A673 (cell line): ENCODE measurements at regions not wholly inside any gene's neighbourhood (a gene's known extent, or its start where the extent isn't known, plus 50 kb on each side); places are given as distances from the start of the nearest gene placed in this dataset.

Experiments
- BruUV-seq: library from RNA; stranded (reverse); fragments of 400-500 nt; replicated peaks from 2 replicates; lab custom pipeline; 2021; lab: Mats Ljungman, UMichigan
- CTCF ChIA-PET: fragments of 300-600 bp; sonication (Branson Sonifier 250); formaldehyde crosslinking; loops from one replicate; lab custom pipeline; 2022; ENCODE audit warnings: antibody characterized with exemption; lab: Charles Lee
- POLR2A ChIA-PET: fragments of 300-600 bp; sonication (Branson Sonifier 250); formaldehyde crosslinking; loops from one replicate; lab custom pipeline; 2022; ENCODE audit warnings: antibody characterized with exemption; ENCODE audit not compliant: low non-redundant PET; lab: Charles Lee
- DNase-seq: peaks from one replicate; pipeline ENCODE4 v3.0.0-alpha.2; 2015; ENCODE audit warnings: low spot score
- H3K27ac ChIP-seq: fragments of 200-600 bp; sonication (generic); 2 replicates; pipeline ENCODE4 v1.5.1; 2016; ENCODE audit warnings: mixed run types, low read depth, mild to moderate bottlenecking, mixed read lengths, antibody characterized with exemption, low read length; ENCODE audit not compliant: poor library complexity, severe bottlenecking
- H3K27me3 ChIP-seq: fragments of 200-600 bp; sonication (generic); replicated peaks from 2 replicates; pipeline ENCODE4 v1.6.1; 2017; ENCODE audit warnings: mixed run types, low read depth, mild to moderate bottlenecking, mixed read lengths, antibody characterized with exemption, low read length; ENCODE audit not compliant: insufficient read depth, poor library complexity
- H3K36me3 ChIP-seq: fragments of 200-600 bp; sonication (generic); 2 replicates; pipeline ENCODE4 v1.6.1; 2016; ENCODE audit warnings: mixed run types, mild to moderate bottlenecking, mixed read lengths, antibody characterized with exemption, low read length; ENCODE audit not compliant: insufficient read depth, poor library complexity, severe bottlenecking
- H3K4me1 ChIP-seq: fragments of 200-600 bp; sonication (generic); 2 replicates; pipeline ENCODE4 v1.6.1; 2017; ENCODE audit warnings: mixed run types, mild to moderate bottlenecking, mixed read lengths, antibody characterized with exemption, low read length; ENCODE audit not compliant: insufficient read depth, poor library complexity, severe bottlenecking
- H3K4me3 ChIP-seq: fragments of 200-600 bp; sonication (generic); 2 replicates; pipeline ENCODE4 v1.5.1; 2016; ENCODE audit warnings: low read depth, mixed run types, mild to moderate bottlenecking, mixed read lengths, low read length; ENCODE audit not compliant: poor library complexity, severe bottlenecking
- H3K9me3 ChIP-seq: fragments of 200-600 bp; sonication (generic); 2 replicates; pipeline ENCODE4 v1.6.1; 2016; ENCODE audit warnings: mixed run types, low read depth, mild to moderate bottlenecking, mixed read lengths, antibody characterized with exemption, low read length; ENCODE audit not compliant: poor library complexity, severe bottlenecking
- EZH2 ChIP-seq: fragments of 200-600 bp; sonication (generic); IDR thresholded peaks from 2 replicates; pipeline ENCODE4 v1.6.1; 2017; ENCODE audit warnings: borderline replicate concordance, low read depth, mild to moderate bottlenecking, mixed read lengths, antibody characterized with exemption, low read length; ENCODE audit not compliant: poor library complexity, severe bottlenecking
- intact Hi-C: fragments of 100-400 bp; cut with micrococcal nuclease; formaldehyde crosslinking; loops from one replicate; pipeline ENCODE4 v1.10.0; 2022; ENCODE audit not compliant: unreplicated experiment
- TF ChIP-seq, protein P1 (sequence below): fragments of 300-800, 200-600 bp; sonication (generic); conservative IDR thresholded peaks from 2 replicates; pipeline ENCODE4 v1.5.1; 2017; ENCODE audit warnings: low read depth, mild to moderate bottlenecking, antibody characterized with exemption, low read length, moderate library complexity, mixed read lengths

DNA sequence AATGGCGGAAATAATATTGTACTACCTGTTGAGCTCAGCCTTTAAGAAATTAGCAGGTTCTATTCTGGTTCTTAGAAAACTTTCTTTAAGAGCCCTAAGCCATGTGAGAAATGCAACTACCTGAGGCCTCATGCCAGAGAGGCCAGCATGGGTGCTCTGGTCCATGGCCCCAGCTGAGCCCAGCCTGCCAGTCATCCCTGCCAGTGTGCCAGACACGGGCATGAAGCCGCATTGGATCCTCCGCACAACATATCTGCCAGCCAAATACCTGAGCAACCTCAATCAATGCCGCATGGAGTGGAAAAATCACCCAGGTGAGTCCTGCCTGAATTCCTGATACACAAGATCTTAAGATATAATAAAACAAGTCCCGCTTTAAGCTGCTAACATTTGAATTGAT lies 91.8 kb downstream of the C21orf91 start:
- TF ChIP-seq EZH2: no peak
- TF ChIP-seq, protein P1, sequence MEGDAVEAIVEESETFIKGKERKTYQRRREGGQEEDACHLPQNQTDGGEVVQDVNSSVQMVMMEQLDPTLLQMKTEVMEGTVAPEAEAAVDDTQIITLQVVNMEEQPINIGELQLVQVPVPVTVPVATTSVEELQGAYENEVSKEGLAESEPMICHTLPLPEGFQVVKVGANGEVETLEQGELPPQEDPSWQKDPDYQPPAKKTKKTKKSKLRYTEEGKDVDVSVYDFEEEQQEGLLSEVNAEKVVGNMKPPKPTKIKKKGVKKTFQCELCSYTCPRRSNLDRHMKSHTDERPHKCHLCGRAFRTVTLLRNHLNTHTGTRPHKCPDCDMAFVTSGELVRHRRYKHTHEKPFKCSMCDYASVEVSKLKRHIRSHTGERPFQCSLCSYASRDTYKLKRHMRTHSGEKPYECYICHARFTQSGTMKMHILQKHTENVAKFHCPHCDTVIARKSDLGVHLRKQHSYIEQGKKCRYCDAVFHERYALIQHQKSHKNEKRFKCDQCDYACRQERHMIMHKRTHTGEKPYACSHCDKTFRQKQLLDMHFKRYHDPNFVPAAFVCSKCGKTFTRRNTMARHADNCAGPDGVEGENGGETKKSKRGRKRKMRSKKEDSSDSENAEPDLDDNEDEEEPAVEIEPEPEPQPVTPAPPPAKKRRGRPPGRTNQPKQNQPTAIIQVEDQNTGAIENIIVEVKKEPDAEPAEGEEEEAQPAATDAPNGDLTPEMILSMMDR: no peak
- POLR2A ChIA-PET: no interaction called here
- H3K4me1 ChIP-seq: no peaks in the 10 kb centered on the region
- no TSS peak for BruUV-seq
- H3K4me3 ChIP-seq: no peak overlapping the region
- no peak overlapping the region for H3K27ac ChIP-seq
- DNase-seq: no peak
- CTCF ChIA-PET: no interaction called here
- no peaks in the 10 kb centered on the region for H3K36me3 ChIP-seq
- intact Hi-C loops: no loop called here
- H3K9me3 ChIP-seq: no peaks in the 10 kb centered on the region
- no peaks in the 10 kb centered on the region for H3K27me3 ChIP-seq

- Histone ChIP-seq H3K4me1 (no peaks in the 10 kb centered on the region), H3K36me3 (no peaks in the 10 kb centered on the region), H3K4me3 (no peak overlapping the region), H3K27me3 (no peaks in the 10 kb centered on the region), H3K9me3 (no peaks in the 10 kb centered on the region), H3K27ac (no peak overlapping the region)
- TF ChIP-seq, protein P1: no peak
- no peak for TF ChIP-seq EZH2
- POLR2A ChIA-PET: no interaction called here
- intact Hi-C loops: no loop called here
- BruUV-seq: no TSS peak
- CTCF ChIA-PET: no interaction called here
- DNase-seq: no peak
Measured at GRCh38 chr21:17726047-17726829, 92.9 kb downstream of the C21orf91 start.

GRCh38 chr21:17725339-17725738 lies 93.8 kb downstream of the C21orf91 start:
- BruUV-seq: no TSS peak
- H3K4me1 ChIP-seq: no peaks in the 10 kb centered on the region
- H3K27me3 ChIP-seq: no peaks in the 10 kb centered on the region
- DNase-seq: no peak
- no peaks in the 10 kb centered on the region for H3K9me3 ChIP-seq
- no peaks in the 10 kb centered on the region for H3K36me3 ChIP-seq
- intact Hi-C loops: no loop called here
- POLR2A ChIA-PET: no interaction called here
- no peak overlapping the region for H3K4me3 ChIP-seq
- no peak overlapping the region for H3K27ac ChIP-seq
- CTCF ChIA-PET: no interaction called here
- TF ChIP-seq, protein P1: no peak
- no peak for TF ChIP-seq EZH2
